ENCODE measurements at regions not wholly inside any gene's neighbourhood (a gene's known extent, or its start where the extent isn't known, plus 50 kb on each side); places are given as distances from the start of the nearest gene placed in this dataset.
A peak's percentile ranks its signal among the peaks of the same experiment; 100 is the strongest.
"Not testable (repeated sequence)": the region's sequence is repeated elsewhere in the genome, so short reads cannot be mapped to it uniquely, and the experiment has no call there.

DNA sequence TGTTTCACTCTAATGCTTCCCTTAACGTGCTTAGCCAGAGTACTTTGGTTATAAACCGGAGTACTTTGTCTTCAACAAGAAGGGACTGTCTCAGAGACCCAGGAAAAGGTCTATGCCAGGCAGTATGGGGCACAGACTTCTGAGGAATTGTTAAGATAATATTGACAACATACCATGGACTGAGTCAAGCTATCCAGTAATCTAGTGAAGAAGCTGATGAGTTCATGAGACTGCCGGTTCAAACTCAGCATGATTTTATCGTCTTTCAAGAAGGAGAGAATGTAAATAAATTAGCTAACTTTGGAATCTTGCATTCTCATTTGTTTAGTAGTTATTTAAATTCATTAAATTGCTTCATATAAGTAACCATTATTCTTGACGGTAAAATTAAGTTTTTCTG, 546.1 kb downstream of the PPP4R3C start:
- DNase-seq (ENCODE audit: low read depth in 1 of 2, low spot score in 1 of 2), result no peak
- TF ChIP-seq JUND (IDR thresholded peaks at IDR 0.05; ENCODE audit: low read depth), result no peak
- in situ Hi-C loops (cut with HindIII; ENCODE audit: low pct_unique_long_range_greater_than_20kb, low sequenced_read_pairs), result no loop called here

DNA sequence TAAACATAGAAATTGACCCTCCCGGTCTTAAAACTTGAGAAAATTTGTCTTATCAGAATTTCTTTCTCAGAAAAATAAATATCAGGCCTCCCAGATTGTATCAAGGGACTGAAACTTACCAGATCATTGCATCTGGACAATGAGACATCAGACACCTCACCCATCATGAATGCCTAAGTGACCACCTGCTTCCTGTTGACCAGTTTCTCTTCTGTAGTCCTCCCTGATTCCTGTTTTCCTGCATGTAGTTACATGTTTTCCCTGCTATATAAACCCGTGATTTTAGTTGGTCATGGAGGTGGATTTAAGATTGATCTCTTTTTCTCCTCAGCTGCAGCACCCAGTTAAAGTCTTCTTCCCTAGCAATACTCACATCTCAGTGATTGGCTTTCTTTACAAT, 548.1 kb downstream of the PPP4R3C start:
- in situ Hi-C loops (cut with HindIII; ENCODE audit: low pct_unique_long_range_greater_than_20kb, low sequenced_read_pairs), result no loop called here

DNA sequence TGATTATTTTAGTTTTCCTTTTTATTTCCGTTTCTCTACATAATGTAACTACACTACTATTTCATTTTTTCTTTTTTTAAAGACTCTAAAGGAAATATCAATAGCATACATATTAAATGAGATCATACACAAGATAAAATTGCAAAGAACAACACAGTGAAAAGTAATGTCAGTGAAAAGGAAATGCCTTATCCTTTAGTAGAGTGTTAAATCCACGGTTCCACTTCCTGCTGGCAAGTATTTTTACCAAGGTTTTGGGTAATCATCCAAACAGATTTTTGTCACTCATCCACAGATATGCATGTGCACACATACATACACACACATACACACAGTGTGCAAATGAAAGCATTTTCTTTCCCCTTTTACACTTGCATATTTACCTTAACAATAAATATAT, 548.9 kb downstream of the PPP4R3C start:
- TF ChIP-seq JUND (IDR thresholded peaks at IDR 0.05; ENCODE audit: low read depth), result no peak
- in situ Hi-C loops (cut with HindIII; ENCODE audit: low pct_unique_long_range_greater_than_20kb, low sequenced_read_pairs), result no loop called here
- DNase-seq (ENCODE audit: low read depth in 1 of 2, low spot score in 1 of 2), result no peak

More for the DNA sequence above, 548.1 kb downstream of the PPP4R3C start:
- no peak for DNase-seq (ENCODE audit: low read depth in 1 of 2, low spot score in 1 of 2)
- no peak for TF ChIP-seq JUND (IDR thresholded peaks at IDR 0.05; ENCODE audit: low read depth)

DNA sequence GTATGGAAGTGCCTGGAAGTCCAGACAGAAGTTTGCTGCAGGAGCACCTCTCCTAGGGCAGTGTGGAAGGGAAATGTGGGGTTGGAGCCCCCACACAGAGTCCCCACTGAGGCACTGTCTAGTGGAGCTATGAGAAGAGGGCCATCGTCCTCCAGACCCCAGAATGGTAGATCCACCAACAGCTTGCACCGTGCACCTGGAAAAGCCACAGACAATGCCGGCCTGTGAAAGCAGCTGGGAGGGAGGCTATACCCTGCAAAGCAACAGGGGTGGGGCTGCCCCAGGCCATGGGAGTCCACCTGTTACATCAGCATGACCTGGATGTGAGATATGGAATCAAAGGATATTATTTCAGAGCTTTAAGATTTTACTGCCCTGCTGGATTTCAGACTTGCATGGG, 551.4 kb downstream of the PPP4R3C start:
- DNase-seq (ENCODE audit: low read depth in 1 of 2, low spot score in 1 of 2); in situ Hi-C loops (cut with HindIII; ENCODE audit: low pct_unique_long_range_greater_than_20kb, low sequenced_read_pairs): not testable (repeated sequence)

DNA sequence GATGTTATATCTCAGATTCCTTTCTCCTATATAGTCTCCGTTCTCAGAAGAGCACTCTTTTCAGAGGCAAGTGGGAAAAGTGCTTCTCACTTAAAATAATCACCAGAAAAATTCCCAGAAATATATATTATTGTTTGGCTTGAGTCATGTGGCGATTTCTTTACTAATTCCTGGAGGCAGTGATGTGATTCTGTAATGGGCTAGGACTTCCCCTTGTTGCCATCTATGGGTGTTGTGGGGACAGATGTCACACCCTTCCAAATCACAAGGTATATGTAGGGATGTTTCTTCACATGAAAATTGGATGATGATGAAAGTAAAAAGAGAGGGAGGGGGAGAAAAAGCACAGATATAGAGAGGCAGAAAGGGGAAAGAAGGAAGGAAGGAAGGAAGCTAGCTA, 553.4 kb downstream of the PPP4R3C start:
- TF ChIP-seq JUND (IDR thresholded peaks at IDR 0.05; ENCODE audit: low read depth), result no peak
- in situ Hi-C loops (cut with HindIII; ENCODE audit: low pct_unique_long_range_greater_than_20kb, low sequenced_read_pairs), result no loop called here
- no peak for DNase-seq (ENCODE audit: low read depth in 1 of 2, low spot score in 1 of 2)

DNA sequence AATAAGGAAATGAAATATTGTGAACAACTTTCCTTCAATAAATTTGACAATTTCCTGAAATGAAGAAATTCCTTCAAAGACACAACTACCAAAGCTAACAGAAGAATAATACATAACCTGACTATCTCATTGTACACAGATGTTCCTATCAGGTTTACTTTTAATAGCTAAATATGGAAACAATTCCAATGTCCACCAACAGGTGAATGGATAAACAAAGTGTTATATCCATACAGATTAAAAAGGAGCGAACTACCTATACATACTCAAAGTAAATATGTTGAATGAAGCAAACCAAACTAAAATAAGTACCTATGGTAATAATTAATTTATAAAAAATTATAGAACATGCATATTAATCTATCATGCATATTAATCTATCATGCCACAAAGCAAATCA, 554.9 kb downstream of the PPP4R3C start:
- DNase-seq (ENCODE audit: low read depth in 1 of 2, low spot score in 1 of 2), result no peak
- in situ Hi-C loops (cut with HindIII; ENCODE audit: low pct_unique_long_range_greater_than_20kb, low sequenced_read_pairs), result no loop called here

DNA sequence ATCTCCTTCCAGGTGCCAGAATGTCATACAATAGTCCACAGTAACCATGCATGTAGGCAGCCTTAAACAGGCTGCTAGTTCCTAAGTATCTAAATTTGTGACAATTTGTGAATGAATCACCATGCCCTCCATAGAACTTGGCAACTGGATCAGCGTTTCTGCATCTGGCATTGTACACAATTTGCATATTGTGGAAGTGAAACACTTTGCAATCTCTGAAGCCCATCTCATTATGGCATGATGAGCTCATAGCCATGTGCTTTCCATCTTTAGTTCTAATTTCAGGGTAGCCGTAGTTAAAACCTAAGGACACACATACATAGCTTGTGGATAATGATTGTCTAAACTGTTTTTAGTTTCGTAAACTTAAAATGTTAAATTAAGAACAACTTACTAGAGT, 573.6 kb downstream of the PPP4R3C start:
- no peak for TF ChIP-seq JUND (IDR thresholded peaks at IDR 0.05; ENCODE audit: low read depth)
- DNase-seq (ENCODE audit: low read depth in 1 of 2, low spot score in 1 of 2), result no peak
- in situ Hi-C loops (cut with HindIII; ENCODE audit: low pct_unique_long_range_greater_than_20kb, low sequenced_read_pairs), result no loop called here

More for the DNA sequence above, 554.9 kb downstream of the PPP4R3C start:
- no peak for TF ChIP-seq JUND (IDR thresholded peaks at IDR 0.05; ENCODE audit: low read depth)

DNA sequence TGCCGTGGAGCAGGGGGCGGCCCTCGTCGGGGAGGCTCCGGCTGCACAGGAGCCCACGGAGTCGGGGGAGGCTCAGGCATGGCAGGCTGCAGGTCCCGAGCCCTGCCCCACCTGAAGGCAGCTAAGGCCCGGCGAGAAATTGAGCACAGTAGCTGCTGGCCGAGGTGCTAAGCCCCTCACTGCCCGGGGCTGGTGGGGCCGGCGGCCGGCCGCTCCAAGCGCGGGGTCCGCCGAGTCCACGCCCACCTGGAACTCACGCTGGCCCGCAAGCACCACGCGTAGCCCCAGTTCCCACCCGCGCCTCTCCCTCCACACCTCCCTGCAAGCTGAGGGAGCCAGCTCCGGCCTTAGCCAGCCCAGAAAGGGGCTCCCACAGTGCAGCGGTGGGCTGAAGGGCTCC, 589.4 kb downstream of the PPP4R3C start:
- in situ Hi-C loops (cut with HindIII; ENCODE audit: low pct_unique_long_range_greater_than_20kb, low sequenced_read_pairs), result no loop called here
- no peak for DNase-seq (ENCODE audit: low read depth in 1 of 2, low spot score in 1 of 2)
- no peak for TF ChIP-seq JUND (IDR thresholded peaks at IDR 0.05; ENCODE audit: low read depth)

DNA sequence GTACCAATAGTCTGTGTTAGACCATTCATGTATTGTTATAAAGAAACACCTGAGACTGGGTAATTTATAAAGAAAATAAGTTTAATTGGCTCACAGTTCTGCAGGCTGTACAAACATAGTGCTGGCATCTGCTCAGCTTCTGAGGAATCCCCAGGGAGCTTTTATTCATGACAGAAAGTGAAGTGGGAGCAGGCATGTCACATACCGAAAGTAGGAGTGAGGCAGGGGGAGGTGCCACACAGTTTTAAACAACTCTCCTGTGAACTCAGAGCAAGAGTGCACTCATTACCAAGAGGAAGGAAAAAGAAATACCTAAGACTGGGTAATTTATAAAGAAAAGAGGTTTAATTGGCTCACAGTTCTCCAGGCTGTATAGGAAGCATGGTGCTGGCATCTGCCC, 591.2 kb downstream of the PPP4R3C start:
- no peak for DNase-seq (ENCODE audit: low read depth in 1 of 2, low spot score in 1 of 2)
- in situ Hi-C loops (cut with HindIII; ENCODE audit: low pct_unique_long_range_greater_than_20kb, low sequenced_read_pairs), result no loop called here
- no peak for TF ChIP-seq JUND (IDR thresholded peaks at IDR 0.05; ENCODE audit: low read depth)

DNA sequence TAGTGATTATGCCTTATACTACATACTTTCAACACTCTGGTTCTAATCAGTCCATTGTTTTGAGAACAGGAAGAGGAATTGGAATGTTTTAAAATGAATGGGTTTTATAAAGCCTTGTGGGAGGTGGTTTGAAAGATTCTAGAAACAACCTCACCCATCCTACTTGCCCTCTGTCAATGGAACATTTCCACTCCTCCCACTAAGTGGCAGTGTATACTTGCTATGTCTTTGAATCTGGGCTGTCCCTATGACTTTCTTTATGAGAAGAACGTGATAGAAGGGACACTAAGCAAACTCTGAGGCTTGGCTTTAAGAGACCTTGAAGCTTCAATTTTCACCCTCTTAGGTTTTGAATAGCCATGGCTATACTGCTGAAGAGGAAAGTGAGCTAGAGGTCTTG, 611.2 kb downstream of the PPP4R3C start:
- in situ Hi-C loops (cut with HindIII; ENCODE audit: low pct_unique_long_range_greater_than_20kb, low sequenced_read_pairs), result no loop called here
- peak in 1 of 2 experiments; percentile 50 for DNase-seq (ENCODE audit: low read depth in 1 of 2, low spot score in 1 of 2)
- no peak for TF ChIP-seq JUND (IDR thresholded peaks at IDR 0.05; ENCODE audit: low read depth)

DNA sequence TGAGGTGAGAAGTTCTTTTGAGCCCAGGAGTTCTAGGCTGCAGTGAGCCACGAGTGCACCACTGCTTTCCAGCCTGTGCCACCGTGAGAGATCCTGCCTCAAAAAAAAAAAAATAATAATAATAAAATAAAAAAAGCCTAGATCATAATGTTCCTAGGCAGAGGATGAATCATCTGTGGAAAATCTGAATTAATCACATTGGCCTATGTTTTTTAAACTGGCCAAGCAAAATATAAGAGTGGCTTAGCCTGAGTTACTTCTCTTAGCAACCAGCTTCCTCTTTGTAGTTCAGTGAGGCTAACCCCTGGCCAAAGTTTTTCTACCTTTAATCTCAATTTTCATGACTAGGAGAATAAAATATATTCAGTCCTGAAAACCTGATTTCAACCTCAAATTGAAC, 614.6 kb downstream of the PPP4R3C start:
- TF ChIP-seq JUND (IDR thresholded peaks at IDR 0.05; ENCODE audit: low read depth), result no peak
- DNase-seq (ENCODE audit: low read depth in 1 of 2, low spot score in 1 of 2), result no peak
- in situ Hi-C loops (cut with HindIII; ENCODE audit: low pct_unique_long_range_greater_than_20kb, low sequenced_read_pairs), result no loop called here

DNA sequence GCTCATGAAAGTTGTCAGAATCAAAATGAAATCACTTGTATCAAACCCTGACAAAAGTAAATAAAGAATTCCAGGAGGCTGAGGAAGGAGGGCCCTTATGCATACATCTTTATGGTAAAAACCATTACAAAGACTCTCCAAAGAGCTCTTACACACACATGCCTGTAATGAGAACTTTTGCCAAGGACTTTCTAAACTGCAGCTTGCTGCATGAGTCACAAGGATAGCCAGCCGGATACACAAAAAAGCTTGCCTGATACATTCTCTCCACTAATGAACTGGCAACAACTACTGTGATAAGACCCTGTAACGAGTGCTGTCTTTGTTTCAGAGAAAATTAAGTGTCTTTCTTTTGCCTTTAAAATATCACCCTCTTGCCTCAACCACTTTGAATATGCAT, 618.1 kb downstream of the PPP4R3C start:
- in situ Hi-C loops (cut with HindIII; ENCODE audit: low pct_unique_long_range_greater_than_20kb, low sequenced_read_pairs), result no loop called here

DNA sequence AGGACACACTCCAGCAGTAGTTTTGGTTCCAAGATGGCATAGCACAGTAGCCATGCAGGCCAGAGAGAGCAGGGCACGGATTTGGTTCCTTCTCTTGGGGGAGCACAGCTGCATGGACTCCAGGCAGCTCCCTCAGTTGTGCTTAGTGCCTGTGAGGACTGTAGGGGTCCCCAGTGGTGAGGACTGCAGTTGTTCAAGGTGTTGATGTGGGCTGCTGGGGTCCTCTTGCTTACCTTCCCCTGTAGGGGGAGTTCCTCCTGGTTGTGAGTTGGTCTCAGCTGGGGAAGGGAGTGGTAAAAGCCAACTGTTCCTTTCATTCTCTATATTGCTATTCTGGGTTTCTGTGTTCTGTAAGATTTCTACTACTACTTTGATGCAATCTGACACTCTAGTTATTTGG, 606.5 kb downstream of the MAGEB5 start:
- DNase-seq (ENCODE audit: low read depth in 1 of 2, low spot score in 1 of 2), result no peak
- in situ Hi-C loops (cut with HindIII; ENCODE audit: low pct_unique_long_range_greater_than_20kb, low sequenced_read_pairs), result no loop called here
- TF ChIP-seq JUND (IDR thresholded peaks at IDR 0.05; ENCODE audit: low read depth), result no peak

More for the DNA sequence above, 618.1 kb downstream of the PPP4R3C start:
- DNase-seq (ENCODE audit: low read depth in 1 of 2, low spot score in 1 of 2), result no peak
- no peak for TF ChIP-seq JUND (IDR thresholded peaks at IDR 0.05; ENCODE audit: low read depth)

DNA sequence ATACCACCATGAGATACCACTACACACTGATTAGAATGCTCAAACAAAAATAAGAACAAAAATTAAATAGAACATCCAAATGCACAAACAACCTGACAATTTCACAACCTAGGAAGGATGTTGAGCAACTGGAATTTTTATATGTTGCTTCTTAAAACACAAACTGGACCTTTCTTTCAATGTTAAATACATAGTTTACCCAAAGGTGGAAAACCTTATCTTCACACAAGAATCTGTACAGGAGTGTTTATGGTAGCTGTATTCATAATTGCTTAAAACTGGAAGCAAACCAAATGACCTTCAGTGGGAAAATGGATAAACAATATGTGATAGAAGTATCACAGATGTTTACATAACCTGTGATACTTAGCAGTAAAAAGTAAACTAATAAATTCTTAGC, 573.8 kb downstream of the MAGEB5 start:
- TF ChIP-seq JUND (IDR thresholded peaks at IDR 0.05; ENCODE audit: low read depth), result no peak
- in situ Hi-C loops (cut with HindIII; ENCODE audit: low pct_unique_long_range_greater_than_20kb, low sequenced_read_pairs), result no loop called here
- DNase-seq (ENCODE audit: low read depth in 1 of 2, low spot score in 1 of 2), result no peak
